LNCaP clone FGC (cell line): ENCODE measurements at regions not wholly inside any gene's neighbourhood (a gene's known extent, or its start where the extent isn't known, plus 50 kb on each side); places are given as distances from the start of the nearest gene placed in this dataset.
A peak's percentile ranks its signal among the peaks of the same experiment; 100 is the strongest.

ENCODE experiments used
- DNase-seq: peaks from one replicate; pipeline ENCODE4 v3.0.0-alpha.2; 2011; ENCODE audit warnings: low read depth
- H3K4me3 ChIP-seq: 2 replicates; pipeline ENCODE4 v1.5.1; 2011; ENCODE audit warnings: mild to moderate bottlenecking, low read depth, low read length, control low read depth
- CTCF ChIP-seq: IDR thresholded peaks from 2 replicates; pipeline ENCODE4 v1.5.1; 2012; ENCODE audit warnings: mild to moderate bottlenecking; ENCODE audit not compliant: control insufficient read depth, insufficient read depth; ENCODE audit errors: extremely low read depth

DNA sequence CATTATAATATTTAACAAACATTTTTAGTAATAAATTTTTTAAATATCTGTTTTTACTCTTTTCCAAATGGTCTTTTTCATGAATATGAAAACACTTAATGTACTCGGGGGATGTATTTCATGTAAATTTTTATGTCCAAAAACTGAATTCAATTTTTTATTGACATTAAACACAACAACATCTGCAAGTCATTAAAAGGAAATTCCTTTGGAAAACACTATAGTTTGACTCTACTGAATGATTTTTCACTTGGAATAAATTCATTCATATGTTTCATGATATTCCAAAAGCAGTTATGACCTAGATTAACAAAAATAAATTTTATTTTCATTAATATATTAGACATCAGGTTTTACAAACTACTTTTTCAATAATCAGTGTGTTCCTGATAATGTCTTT, 239.8 kb upstream of the AGTR1 start:
- H3K4me3 ChIP-seq = no peak overlapping the region
- no peak for TF ChIP-seq CTCF
- no peak for DNase-seq

DNA sequence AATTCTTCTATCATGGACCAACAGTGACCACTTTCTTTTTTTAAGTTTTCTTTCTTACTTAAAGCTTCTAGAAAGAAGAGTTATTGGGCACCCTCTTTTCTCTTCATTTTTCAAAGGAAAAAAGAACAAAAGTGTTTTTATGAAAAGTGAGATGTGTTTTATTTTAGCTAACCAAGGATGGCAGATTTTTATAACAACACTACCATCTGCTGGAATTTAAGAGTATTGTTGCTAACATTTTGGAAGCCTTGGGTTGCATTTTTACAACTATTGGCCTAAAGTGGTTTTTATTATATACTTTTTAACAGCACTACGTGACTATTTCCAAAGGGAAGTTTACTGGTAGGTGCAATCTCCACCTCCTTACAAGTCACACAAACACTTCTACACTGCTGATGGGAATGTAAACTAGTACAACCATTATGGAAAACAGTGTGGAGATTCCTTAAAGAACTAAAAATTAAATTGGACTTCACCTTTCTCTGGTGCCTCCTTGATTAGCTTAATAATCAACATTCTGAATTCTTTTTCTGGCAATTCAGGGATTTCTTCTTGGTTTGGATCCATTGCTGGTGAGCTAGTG, 237.7 kb upstream of the AGTR1 start:
- DNase-seq = no peak
- H3K4me3 ChIP-seq = no peak overlapping the region
- TF ChIP-seq CTCF = peak; percentile 35

DNA sequence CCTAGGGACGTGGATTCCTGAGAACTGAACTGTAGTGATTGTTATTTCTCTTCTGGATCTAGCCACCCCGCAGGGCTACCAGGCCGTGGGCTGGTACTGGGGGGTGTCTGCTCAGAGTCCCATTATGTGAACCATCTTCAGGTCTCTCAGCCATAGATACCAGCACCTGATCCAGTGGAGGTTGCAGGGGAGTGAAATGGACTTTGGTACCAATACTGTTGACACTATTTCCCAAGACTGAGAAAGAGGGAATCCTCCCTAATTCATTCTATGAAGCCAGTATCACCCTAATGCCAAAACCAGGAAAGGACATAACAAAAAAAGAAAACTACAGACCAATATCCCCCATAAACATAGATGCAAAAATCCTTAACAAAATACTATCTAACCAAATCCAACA, 237.0 kb upstream of the AGTR1 start:
- no peak overlapping the region for H3K4me3 ChIP-seq
- DNase-seq = no peak
- no peak for TF ChIP-seq CTCF

- no peak for TF ChIP-seq CTCF
- H3K4me3 ChIP-seq = no peak overlapping the region
- peak; percentile 75 for DNase-seq
Observed at GRCh38 chr3:148464246-148464645, 233.5 kb upstream of the AGTR1 start.

GRCh38 chr3:148466143-148466542, 231.6 kb upstream of the AGTR1 start:
- DNase-seq = no peak
- H3K4me3 ChIP-seq = no peak overlapping the region
- no peak for TF ChIP-seq CTCF

GRCh38 chr3:148466980-148467740, 230.5 kb upstream of the AGTR1 start:
- no peak overlapping the region for H3K4me3 ChIP-seq
- no peak for DNase-seq
- no peak for TF ChIP-seq CTCF

DNA sequence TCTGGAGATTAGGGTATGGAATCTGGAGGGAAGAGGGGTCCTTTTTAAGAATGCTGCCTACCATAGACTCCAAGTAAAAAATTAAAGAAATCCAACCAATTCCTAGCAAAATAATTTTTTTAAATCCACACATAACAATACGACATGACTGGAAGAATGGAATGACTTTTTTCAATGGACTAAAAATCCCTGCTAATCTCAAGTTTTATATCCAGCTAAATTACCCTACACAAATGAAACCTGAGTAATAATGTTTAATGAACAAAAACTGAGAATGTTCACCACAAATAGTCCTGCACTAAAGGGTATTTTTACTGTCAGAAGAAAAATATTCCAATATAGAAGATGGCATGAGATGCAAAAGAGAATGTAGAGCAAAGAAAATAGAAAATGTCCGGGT, 220.3 kb upstream of the AGTR1 start:
- TF ChIP-seq CTCF = no peak
- H3K4me3 ChIP-seq = no peak overlapping the region
- DNase-seq = no peak
